K562 (cell line): ENCODE measurements at regions not wholly inside any gene's neighbourhood (a gene's known extent, or its start where the extent isn't known, plus 50 kb on each side); places are given as distances from the start of the nearest gene placed in this dataset.

Experiments used
- ARID2 ChIP-seq: fragments of 450-650 bp; IDR thresholded peaks from 2 replicates; pipeline ENCODE4 v1.6.1; 2017; ENCODE audit warnings: antibody characterized with exemption, mild to moderate bottlenecking
- C11orf30 ChIP-seq: fragments of 450-650 bp; IDR thresholded peaks from 2 replicates; pipeline ENCODE4 v1.6.1; 2016; ENCODE audit warnings: low read depth, mild to moderate bottlenecking
- CBX1 ChIP-seq: sonication (generic); IDR thresholded peaks from 2 replicates; pipeline ENCODE4 v1.6.1; 2016; ENCODE audit warnings: antibody characterized with exemption, low read depth, mild to moderate bottlenecking
- CHD1 ChIP-seq: fragments of 200-600 bp; sonication (generic); IDR thresholded peaks from one replicate; pipeline ENCODE4 v1.6.1; 2012; ENCODE audit warnings: mild to moderate bottlenecking, moderate library complexity, low read length, inconsistent platforms
- CLOCK ChIP-seq: fragments of 250-450 bp; sonication (Bioruptor Pico); IDR thresholded peaks from 2 replicates; pipeline ENCODE4 v1.4.0; 2020; ENCODE audit warnings: mild to moderate bottlenecking, moderate library complexity, borderline replicate concordance
- E2F6 ChIP-seq, 2 experiments: IDR thresholded peaks; 2 replicates each; pipeline ENCODE4 v1.6.1; 2011; ENCODE audit warnings: borderline replicate concordance in 1 of 2, control low read depth in 1 of 2, low read depth in 1 of 2, low read length in 1 of 2, mild to moderate bottlenecking in 1 of 2, mixed read lengths in 1 of 2, moderate library complexity in 1 of 2; ENCODE audit not compliant: insufficient read depth in 1 of 2, insufficient read length in 1 of 2, poor library complexity in 1 of 2, severe bottlenecking in 1 of 2; ENCODE audit errors: extremely low read depth in 1 of 2
- ETV5 ChIP-seq: sonication (generic); formaldehyde crosslinking; IDR thresholded peaks from 2 replicates; pipeline ENCODE4 v1.4.0; 2020; ENCODE audit warnings: low read depth, mild to moderate bottlenecking, missing genetic modification reagents
- FOSL1 ChIP-seq: fragments of 200-800 bp; sonication (Bioruptor generic); conservative IDR thresholded peaks from 2 replicates; pipeline ENCODE4 v1.6.1; 2016; ENCODE audit warnings: missing genetic modification characterization, missing compliant biosample characterization
- GTF2A2 ChIP-seq: IDR thresholded peaks from 2 replicates; pipeline ENCODE4 v1.6.1; 2016; ENCODE audit warnings: mild to moderate bottlenecking, missing genetic modification characterization, missing compliant biosample characterization
- GTF2F1 ChIP-seq: IDR thresholded peaks from 2 replicates; pipeline ENCODE4 v1.6.1; 2011; ENCODE audit warnings: low read depth, low read length, improper control_type of control experiment
- HDGF ChIP-seq: fragments of 450-650 bp; IDR thresholded peaks from 2 replicates; pipeline ENCODE4 v1.6.1; 2016
- KAT7 ChIP-seq: sonication (generic); formaldehyde crosslinking; IDR thresholded peaks from 2 replicates; pipeline ENCODE4 v1.8.0; 2022; ENCODE audit warnings: missing genetic modification reagents, mild to moderate bottlenecking, borderline replicate concordance
- LCOR ChIP-seq: sonication (generic); formaldehyde crosslinking; IDR thresholded peaks from 2 replicates; pipeline ENCODE4 v1.8.0; 2022; ENCODE audit warnings: mild to moderate bottlenecking, missing genetic modification reagents
- MEIS2 ChIP-seq: fragments of 450-650 bp; IDR thresholded peaks from 2 replicates; pipeline ENCODE4 v1.6.1; 2014; ENCODE audit warnings: mild to moderate bottlenecking; ENCODE audit not compliant: partially characterized antibody
- NCOA2 ChIP-seq, 2 experiments: fragments of 450-650 bp; IDR thresholded peaks; 2 replicates each; pipeline ENCODE4 v1.6.1; 2018; ENCODE audit warnings: mild to moderate bottlenecking in 2 of 2, moderate library complexity in 1 of 2; ENCODE audit not compliant: partially characterized antibody in 2 of 2
- RB1 ChIP-seq: fragments of 450-650 bp; IDR thresholded peaks from 2 replicates; pipeline ENCODE4 v1.6.1; 2017; ENCODE audit warnings: low read depth, mild to moderate bottlenecking
- RBM39 ChIP-seq: fragments of 200-400 bp; formaldehyde crosslinking; optimal IDR thresholded peaks from 2 replicates; pipeline ENCODE3; 2018; ENCODE audit warnings: low read depth, low read length
- SMAD2 ChIP-seq: fragments of 150-350 bp; IDR thresholded peaks from 2 replicates; pipeline ENCODE4 v1.6.1; 2014; ENCODE audit warnings: low read depth, mild to moderate bottlenecking, low read length
- TCFL5 ChIP-seq: fragments of 250-450 bp; sonication (Bioruptor Pico); conservative IDR thresholded peaks from 2 replicates; pipeline ENCODE4 v1.6.1; 2021; ENCODE audit warnings: mild to moderate bottlenecking, moderate library complexity, matching md5 sums
- TRIM24 ChIP-seq, 2 experiments: fragments of 450-650 bp; IDR thresholded peaks; 2 replicates each; pipeline ENCODE4 v1.6.1; 2016
- USF2 ChIP-seq: sonication (generic); formaldehyde crosslinking; IDR thresholded peaks from 2 replicates; pipeline ENCODE4 v1.5.0; 2020; ENCODE audit warnings: missing genetic modification reagents
- ZBTB12 ChIP-seq: fragments of 250-450 bp; sonication (Bioruptor Pico); IDR thresholded peaks from 2 replicates; pipeline ENCODE4 v1.4.0; 2020
- ZKSCAN3 ChIP-seq: fragments of 250-450 bp; sonication (Bioruptor Pico); IDR thresholded peaks from 2 replicates; pipeline ENCODE4 v1.4.0; 2020
- ZNF311 ChIP-seq: fragments of 250-450 bp; sonication (Bioruptor Pico); IDR thresholded peaks from 2 replicates; pipeline ENCODE4 v1.4.0; 2020; ENCODE audit warnings: mild to moderate bottlenecking, moderate library complexity
- ZNF583 ChIP-seq: fragments of 250-450 bp; sonication (Bioruptor Pico); IDR thresholded peaks from 2 replicates; pipeline ENCODE4 v1.4.0; 2020

GRCh38 chr7:156402255-156402654 is 238.3 kb upstream of the RNF32 start (continued):
- TF ChIP-seq TRIM24 (IDR thresholded peaks at IDR 0.05): no peak
- no peak for TF ChIP-seq RB1
- TF ChIP-seq GTF2F1: no peak
- no peak for TF ChIP-seq RBM39
- TF ChIP-seq CLOCK (CRISPR knock-in tag): no peak
- TF ChIP-seq GTF2A2: peak; percentile 76; the same call in 1 of the 2 replicates
- TF ChIP-seq CHD1: no peak
- TF ChIP-seq TCFL5 (CRISPR knock-in tag): no peak
- TF ChIP-seq ZKSCAN3 (CRISPR knock-in tag): no peak
- no peak for TF ChIP-seq NCOA2 (IDR thresholded peaks at IDR 0.05; ENCODE audit: partially characterized antibody in 2 of 2)
- no peak for TF ChIP-seq HDGF
- peak; percentile 46; the same call in 1 of the 2 replicates for TF ChIP-seq CBX1
- TF ChIP-seq MEIS2: no peak
- 0 out of 2 replicates have a peak, but pooled peaks have one; percentile 43 for TF ChIP-seq ZBTB12 (CRISPR knock-in tag)
- no peak for TF ChIP-seq USF2 (CRISPR knock-in tag)
- TF ChIP-seq SMAD2: no peak
- peak; percentile 44; the same call in 1 of the 2 replicates for TF ChIP-seq ZNF583 (CRISPR knock-in tag)
- TF ChIP-seq KAT7: no peak
- no peak for TF ChIP-seq ARID2
- TF ChIP-seq ZNF311 (CRISPR knock-in tag): no peak
- TF ChIP-seq C11orf30: peak; percentile 68
- no peak for TF ChIP-seq LCOR (CRISPR knock-in tag)
- peak in 1 of 2 experiments; percentile 33 for TF ChIP-seq E2F6 (IDR thresholded peaks at IDR 0.05; ENCODE audit: borderline replicate concordance in 1 of 2, extremely low read depth in 1 of 2, insufficient read depth in 1 of 2, insufficient read length in 1 of 2, low read depth in 1 of 2, low read length in 1 of 2, poor library complexity in 1 of 2, severe bottlenecking in 1 of 2)
- peak; percentile 32; the same call in 1 of the 2 replicates for TF ChIP-seq FOSL1 (tag)
- TF ChIP-seq ETV5: no peak
